SK-N-MC (cell line): ENCODE measurements at regions not wholly inside any gene's neighbourhood (a gene's known extent, or its start where the extent isn't known, plus 50 kb on each side); places are given as distances from the start of the nearest gene placed in this dataset.

Source experiments
- EZH2 ChIP-seq: fragments of 200-600 bp; sonication (generic); IDR thresholded peaks from one replicate; pipeline ENCODE4 v1.6.1; 2017; ENCODE audit warnings: antibody characterized with exemption
- POLR2AphosphoS5 ChIP-seq: IDR thresholded peaks from 2 replicates; pipeline ENCODE4 v1.6.1; 2012; ENCODE audit warnings: mild to moderate bottlenecking, low read depth, low read length, borderline replicate concordance

GRCh38 chr13:72599178-72599743, 128.2 kb downstream of the MZT1 start:
- TF ChIP-seq POLR2AphosphoS5 (no peak), EZH2 (no peak)
